ENCODE measurements at regions not wholly inside any gene's neighbourhood (a gene's known extent, or its start where the extent isn't known, plus 50 kb on each side); places are given as distances from the start of the nearest gene placed in this dataset.

DNA sequence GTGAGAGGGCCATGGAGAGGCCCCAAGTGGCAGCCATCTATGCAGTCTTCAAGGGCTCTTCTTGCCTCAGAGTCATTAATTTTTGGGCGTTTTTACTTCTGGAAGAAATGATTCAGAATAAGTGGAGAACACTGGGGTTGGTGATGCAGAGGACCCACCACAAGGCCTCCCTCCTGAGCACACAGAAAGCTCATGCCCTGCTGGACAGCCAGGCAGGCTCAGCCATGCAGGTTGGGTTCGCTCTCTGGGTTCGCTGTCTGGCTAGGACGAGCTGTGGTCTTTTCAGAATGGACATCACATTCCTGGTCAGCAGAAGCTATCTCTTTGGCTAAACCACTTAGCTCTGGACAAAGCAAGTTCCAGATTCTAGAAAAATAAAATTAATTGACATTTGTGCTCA, 480.8 kb downstream of the RPS24 start:
- H4K20me1 ChIP-seq (ENCODE audit: insufficient read depth) = no peaks in the 10 kb centered on the region
- intact Hi-C loops (cut with micrococcal nuclease) = no loop called here
- TF ChIP-seq ELF1 (IDR thresholded peaks at IDR 0.05; ENCODE audit: borderline replicate concordance, low read depth) = no peak
- TF ChIP-seq SRF (IDR thresholded peaks at IDR 0.05; ENCODE audit: low read depth) = no peak
- TF ChIP-seq, protein P1, sequence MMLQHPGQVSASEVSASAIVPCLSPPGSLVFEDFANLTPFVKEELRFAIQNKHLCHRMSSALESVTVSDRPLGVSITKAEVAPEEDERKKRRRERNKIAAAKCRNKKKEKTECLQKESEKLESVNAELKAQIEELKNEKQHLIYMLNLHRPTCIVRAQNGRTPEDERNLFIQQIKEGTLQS (IDR thresholded peaks at IDR 0.05) = no peak
- no peak for TF ChIP-seq ZNF274 (IDR thresholded peaks at IDR 0.05; ENCODE audit: low read depth, low read length)
- no peak for TF ChIP-seq POLR2AphosphoS5 (IDR thresholded peaks at IDR 0.05; ENCODE audit: low read depth, low read length)
- TF ChIP-seq SIN3A (IDR thresholded peaks at IDR 0.05; ENCODE audit: low read depth) = no peak
- no peak for TF ChIP-seq FOSL1 (IDR thresholded peaks at IDR 0.05; ENCODE audit: low read depth)
- TF ChIP-seq, protein P2, sequence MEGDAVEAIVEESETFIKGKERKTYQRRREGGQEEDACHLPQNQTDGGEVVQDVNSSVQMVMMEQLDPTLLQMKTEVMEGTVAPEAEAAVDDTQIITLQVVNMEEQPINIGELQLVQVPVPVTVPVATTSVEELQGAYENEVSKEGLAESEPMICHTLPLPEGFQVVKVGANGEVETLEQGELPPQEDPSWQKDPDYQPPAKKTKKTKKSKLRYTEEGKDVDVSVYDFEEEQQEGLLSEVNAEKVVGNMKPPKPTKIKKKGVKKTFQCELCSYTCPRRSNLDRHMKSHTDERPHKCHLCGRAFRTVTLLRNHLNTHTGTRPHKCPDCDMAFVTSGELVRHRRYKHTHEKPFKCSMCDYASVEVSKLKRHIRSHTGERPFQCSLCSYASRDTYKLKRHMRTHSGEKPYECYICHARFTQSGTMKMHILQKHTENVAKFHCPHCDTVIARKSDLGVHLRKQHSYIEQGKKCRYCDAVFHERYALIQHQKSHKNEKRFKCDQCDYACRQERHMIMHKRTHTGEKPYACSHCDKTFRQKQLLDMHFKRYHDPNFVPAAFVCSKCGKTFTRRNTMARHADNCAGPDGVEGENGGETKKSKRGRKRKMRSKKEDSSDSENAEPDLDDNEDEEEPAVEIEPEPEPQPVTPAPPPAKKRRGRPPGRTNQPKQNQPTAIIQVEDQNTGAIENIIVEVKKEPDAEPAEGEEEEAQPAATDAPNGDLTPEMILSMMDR (IDR thresholded peaks at IDR 0.05 in 2 of 3, conservative IDR thresholded peaks at IDR 0.05 in 1 of 3; ENCODE audit: borderline replicate concordance in 1 of 3, insufficient read depth in 1 of 3, low read depth in 2 of 3, low read length in 2 of 3) = no peak
- TF ChIP-seq JUND (IDR thresholded peaks at IDR 0.05) = no peak
- TF ChIP-seq POLR2A (IDR thresholded peaks at IDR 0.05; ENCODE audit: borderline replicate concordance, extremely low read depth, insufficient read depth, insufficient read length) = no peak
- no peak for TF ChIP-seq YY1 (IDR thresholded peaks at IDR 0.05; ENCODE audit: extremely low read depth, insufficient replicate concordance, low read depth, low read length)
- TF ChIP-seq ZFX (IDR thresholded peaks at IDR 0.05) = no peak
- no peak for TF ChIP-seq EZH2phosphoT487 (IDR thresholded peaks at IDR 0.05; ENCODE audit: borderline replicate concordance)
- no peak for TF ChIP-seq CBX3 (IDR thresholded peaks at IDR 0.05; ENCODE audit: low read depth)
- TF ChIP-seq, protein P3, sequence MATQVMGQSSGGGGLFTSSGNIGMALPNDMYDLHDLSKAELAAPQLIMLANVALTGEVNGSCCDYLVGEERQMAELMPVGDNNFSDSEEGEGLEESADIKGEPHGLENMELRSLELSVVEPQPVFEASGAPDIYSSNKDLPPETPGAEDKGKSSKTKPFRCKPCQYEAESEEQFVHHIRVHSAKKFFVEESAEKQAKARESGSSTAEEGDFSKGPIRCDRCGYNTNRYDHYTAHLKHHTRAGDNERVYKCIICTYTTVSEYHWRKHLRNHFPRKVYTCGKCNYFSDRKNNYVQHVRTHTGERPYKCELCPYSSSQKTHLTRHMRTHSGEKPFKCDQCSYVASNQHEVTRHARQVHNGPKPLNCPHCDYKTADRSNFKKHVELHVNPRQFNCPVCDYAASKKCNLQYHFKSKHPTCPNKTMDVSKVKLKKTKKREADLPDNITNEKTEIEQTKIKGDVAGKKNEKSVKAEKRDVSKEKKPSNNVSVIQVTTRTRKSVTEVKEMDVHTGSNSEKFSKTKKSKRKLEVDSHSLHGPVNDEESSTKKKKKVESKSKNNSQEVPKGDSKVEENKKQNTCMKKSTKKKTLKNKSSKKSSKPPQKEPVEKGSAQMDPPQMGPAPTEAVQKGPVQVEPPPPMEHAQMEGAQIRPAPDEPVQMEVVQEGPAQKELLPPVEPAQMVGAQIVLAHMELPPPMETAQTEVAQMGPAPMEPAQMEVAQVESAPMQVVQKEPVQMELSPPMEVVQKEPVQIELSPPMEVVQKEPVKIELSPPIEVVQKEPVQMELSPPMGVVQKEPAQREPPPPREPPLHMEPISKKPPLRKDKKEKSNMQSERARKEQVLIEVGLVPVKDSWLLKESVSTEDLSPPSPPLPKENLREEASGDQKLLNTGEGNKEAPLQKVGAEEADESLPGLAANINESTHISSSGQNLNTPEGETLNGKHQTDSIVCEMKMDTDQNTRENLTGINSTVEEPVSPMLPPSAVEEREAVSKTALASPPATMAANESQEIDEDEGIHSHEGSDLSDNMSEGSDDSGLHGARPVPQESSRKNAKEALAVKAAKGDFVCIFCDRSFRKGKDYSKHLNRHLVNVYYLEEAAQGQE (IDR thresholded peaks at IDR 0.05; ENCODE audit: low read depth) = no peak
- no peak for TF ChIP-seq CEBPB (IDR thresholded peaks at IDR 0.05; ENCODE audit: low read depth)
- ATAC-seq = no peak
- no peak overlapping the region for H3K4me2 ChIP-seq (ENCODE audit: low read length)
- H3K27ac ChIP-seq (ENCODE audit: low read depth, low read length) = no peak overlapping the region
- no peaks in the 10 kb centered on the region for H3K79me2 ChIP-seq (ENCODE audit: insufficient read depth, low read length)
- H3K9ac ChIP-seq (ENCODE audit: low read length) = no peak overlapping the region
- peaks cover 0 to 16% of the 10 kb centered on the region in 2 experiments; a peak in 1 of 4 replicates for H3K4me1 ChIP-seq (ENCODE audit: control insufficient read depth in 1 of 2, insufficient read depth in 2 of 2, low read length in 2 of 2)
- ChIA-PET CTCF (no interaction called here), RAD21 (ENCODE audit: low non-redundant PET in 1 of 2, low total read pairs in 2 of 2, uncharacterized antibody in 2 of 2, unreplicated experiment in 2 of 2) (no interaction called here), POLR2A (no interaction called here)
- DNase-seq (ENCODE audit: low read depth, low spot score) = no peak
- BruUV-seq (replicated peaks) = no TSS peak
- H3K4me3 ChIP-seq (replicated peaks in 1 of 2; ENCODE audit: low read depth in 1 of 2, low read length in 2 of 2) = no peak overlapping the region
- H2AFZ ChIP-seq (ENCODE audit: low read depth, low read length, poor library complexity, severe bottlenecking) = no peak overlapping the region
- H3K9me3 ChIP-seq (ENCODE audit: control insufficient read depth in 1 of 2, insufficient read depth in 1 of 2, low read depth in 1 of 2, low read length in 2 of 2) = no peaks in the 10 kb centered on the region
- no peaks in the 10 kb centered on the region for H3K9me2 ChIP-seq (ENCODE audit: insufficient read depth)
- no peaks in the 10 kb centered on the region for H3K27me3 ChIP-seq (ENCODE audit: insufficient read depth, low read length)
- no peaks in the 10 kb centered on the region for H3K36me3 ChIP-seq (ENCODE audit: control insufficient read depth in 1 of 2, insufficient read depth in 2 of 2, low read length in 2 of 2)

Measured in HCT116 (cell line).